Upper lobe of left lung (tissue), 4 donors: ENCODE measurements at regions not wholly inside any gene's neighbourhood (a gene's known extent, or its start where the extent isn't known, plus 50 kb on each side); places are given as distances from the start of the nearest gene placed in this dataset.

Source experiments
- EP300 ChIP-seq, 4 donors: sonication (generic); formaldehyde crosslinking; IDR thresholded peaks; one replicate each; pipeline ENCODE4 v1.5.1; 2017; ENCODE audit warnings: antibody characterized with exemption in 4 of 4, control low read depth in 2 of 4
- POLR2A ChIP-seq, 4 donors: fragments of 450-650 bp; IDR thresholded peaks; one replicate each; pipeline ENCODE4 v1.5.1; 2016 to 2017; ENCODE audit warnings: antibody characterized with exemption in 4 of 4, mild to moderate bottlenecking in 2 of 4
- POLR2AphosphoS5 ChIP-seq, 2 donors: sonication (generic); formaldehyde crosslinking; IDR thresholded peaks; one replicate each; pipeline ENCODE4 v1.5.1; 2017; ENCODE audit warnings: antibody characterized with exemption in 2 of 2
- TF ChIP-seq, protein P1 (sequence below), 6 experiments: fragments of 450-650 bp in 4 of 6; fragments of 200-600 bp in 2 of 6; sonication (generic) in 2 of 6; IDR thresholded peaks; one replicate each; pipeline ENCODE4 v1.5.1; 2016 to 2019; ENCODE audit warnings: antibody characterized with exemption in 6 of 6

DNA sequence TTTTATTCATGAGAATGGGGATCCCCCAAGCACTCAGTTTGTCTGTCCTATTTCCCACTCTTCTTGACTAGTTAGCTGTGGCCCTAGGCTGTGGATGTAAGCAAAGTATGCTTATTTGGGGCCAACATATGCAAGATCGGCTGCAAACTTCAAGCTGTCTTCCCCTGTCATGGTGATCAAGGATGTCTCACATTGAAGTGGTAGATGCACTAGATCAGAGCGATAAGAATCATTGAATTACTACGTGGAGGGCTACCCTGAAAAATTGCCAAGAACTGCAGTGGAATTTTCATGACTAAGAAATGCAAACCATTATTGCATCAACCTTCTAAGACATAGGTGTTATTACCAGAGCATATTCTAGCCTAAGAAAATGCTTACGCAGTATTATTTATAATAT, 527.4 kb downstream of the RNF144A start:
- TF ChIP-seq, protein P1, sequence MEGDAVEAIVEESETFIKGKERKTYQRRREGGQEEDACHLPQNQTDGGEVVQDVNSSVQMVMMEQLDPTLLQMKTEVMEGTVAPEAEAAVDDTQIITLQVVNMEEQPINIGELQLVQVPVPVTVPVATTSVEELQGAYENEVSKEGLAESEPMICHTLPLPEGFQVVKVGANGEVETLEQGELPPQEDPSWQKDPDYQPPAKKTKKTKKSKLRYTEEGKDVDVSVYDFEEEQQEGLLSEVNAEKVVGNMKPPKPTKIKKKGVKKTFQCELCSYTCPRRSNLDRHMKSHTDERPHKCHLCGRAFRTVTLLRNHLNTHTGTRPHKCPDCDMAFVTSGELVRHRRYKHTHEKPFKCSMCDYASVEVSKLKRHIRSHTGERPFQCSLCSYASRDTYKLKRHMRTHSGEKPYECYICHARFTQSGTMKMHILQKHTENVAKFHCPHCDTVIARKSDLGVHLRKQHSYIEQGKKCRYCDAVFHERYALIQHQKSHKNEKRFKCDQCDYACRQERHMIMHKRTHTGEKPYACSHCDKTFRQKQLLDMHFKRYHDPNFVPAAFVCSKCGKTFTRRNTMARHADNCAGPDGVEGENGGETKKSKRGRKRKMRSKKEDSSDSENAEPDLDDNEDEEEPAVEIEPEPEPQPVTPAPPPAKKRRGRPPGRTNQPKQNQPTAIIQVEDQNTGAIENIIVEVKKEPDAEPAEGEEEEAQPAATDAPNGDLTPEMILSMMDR (IDR thresholded peaks at IDR 0.05): no peak
- TF ChIP-seq EP300 (IDR thresholded peaks at IDR 0.05): no peak
- no peak for TF ChIP-seq POLR2AphosphoS5 (IDR thresholded peaks at IDR 0.05)
- TF ChIP-seq POLR2A (IDR thresholded peaks at IDR 0.05): no peak
